Left cardiac atrium (tissue), 4 donors: ENCODE measurements at regions not wholly inside any gene's neighbourhood (a gene's known extent, or its start where the extent isn't known, plus 50 kb on each side); places are given as distances from the start of the nearest gene placed in this dataset.

Experiments
- ATAC-seq, 2 donors: fragments of 200-7000 bp; cut with Tn5 transposase; one replicate each; pipeline ENCODE4 v1.9.1; 2020; ENCODE audit warnings: mild to moderate bottlenecking in 2 of 2, moderate library complexity in 2 of 2
- DNase-seq: peaks from one replicate; pipeline ENCODE4 v3.0.0-alpha.2; 2020
- intact Hi-C, 2 donors: fragments of 100-400 bp; cut with DNase I; formaldehyde crosslinking; loops; one replicate each; pipeline versions ENCODE4 v1.14.1 to v1.15.1; 2022 to 2023
- donor health status: DM: no; HTN: yes; CAD: no.
- donor health status: DM: no; HTN: yes; CAD: no; lungs with severe emphysema.
- donor health status: DM: yes; HTN: yes; CAD: no.
- donor health status: Dilated cardiomyopathy.

DNA sequence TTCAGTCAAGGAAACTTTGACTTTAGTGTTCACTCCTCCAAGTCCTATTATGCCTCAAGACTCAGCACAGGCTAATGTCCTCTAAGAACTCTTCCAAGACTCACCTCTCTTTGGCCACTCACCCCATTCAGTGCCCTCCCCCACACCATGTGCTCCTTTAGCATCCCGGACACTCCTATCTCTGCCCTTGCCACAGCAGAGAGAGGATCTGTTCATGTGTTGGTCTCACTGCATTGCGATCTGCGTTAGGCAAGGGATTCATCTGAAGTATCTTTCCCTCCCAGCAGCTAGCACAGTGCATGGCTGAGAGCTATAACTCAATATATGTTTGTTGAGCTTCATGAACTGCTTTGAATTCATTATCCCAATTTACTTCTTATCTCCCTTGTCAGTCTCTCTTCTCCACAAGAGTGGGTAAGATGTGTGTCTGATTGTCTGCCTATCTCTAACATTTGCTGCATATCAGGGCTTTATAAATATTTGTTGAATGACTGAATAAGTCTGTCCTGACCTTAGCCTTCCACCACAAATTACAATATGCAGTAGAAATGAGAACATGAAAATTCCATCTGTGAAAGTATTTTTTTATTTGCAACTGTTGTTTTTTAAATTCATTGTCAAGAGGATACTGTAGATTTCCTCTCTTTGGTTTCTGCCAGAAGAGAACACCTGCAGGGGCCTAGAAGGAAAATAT lies 179.9 kb upstream of the NCKAP5 start:
- ATAC-seq, result peak in 1 of 2 donors; percentile 16
- intact Hi-C loops, result no loop called here

DNA sequence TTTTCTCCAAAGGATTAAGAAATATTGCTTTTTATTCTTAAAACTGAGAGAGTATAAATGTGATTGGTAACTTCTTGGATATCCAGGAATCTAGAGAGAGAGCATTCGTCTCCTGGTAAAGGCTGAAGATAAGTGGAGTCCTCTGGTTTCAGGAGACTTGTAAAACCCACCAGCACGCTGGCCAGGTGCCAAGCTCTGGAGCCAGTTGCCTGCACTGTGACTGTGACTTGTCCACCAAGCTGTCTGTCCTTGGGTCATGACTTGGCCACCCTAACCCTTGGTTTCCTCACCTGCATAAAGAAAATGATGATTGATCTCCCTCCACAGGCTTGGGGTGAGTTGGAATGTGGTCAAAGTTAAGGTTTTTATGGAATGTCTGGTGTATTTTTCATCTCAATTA lies 185.4 kb upstream of the NCKAP5 start:
- DNase-seq (peak; percentile 42), ATAC-seq (no peak)
- intact Hi-C loops, result loop anchor here in 1 of 2 donors (10.0 kb wide), 1 partner anchor 79 kb away; no protein-coding TSS in a partner anchor

More for the DNA sequence above, 179.9 kb upstream of the NCKAP5 start:
- DNase-seq, result no peak

DNA sequence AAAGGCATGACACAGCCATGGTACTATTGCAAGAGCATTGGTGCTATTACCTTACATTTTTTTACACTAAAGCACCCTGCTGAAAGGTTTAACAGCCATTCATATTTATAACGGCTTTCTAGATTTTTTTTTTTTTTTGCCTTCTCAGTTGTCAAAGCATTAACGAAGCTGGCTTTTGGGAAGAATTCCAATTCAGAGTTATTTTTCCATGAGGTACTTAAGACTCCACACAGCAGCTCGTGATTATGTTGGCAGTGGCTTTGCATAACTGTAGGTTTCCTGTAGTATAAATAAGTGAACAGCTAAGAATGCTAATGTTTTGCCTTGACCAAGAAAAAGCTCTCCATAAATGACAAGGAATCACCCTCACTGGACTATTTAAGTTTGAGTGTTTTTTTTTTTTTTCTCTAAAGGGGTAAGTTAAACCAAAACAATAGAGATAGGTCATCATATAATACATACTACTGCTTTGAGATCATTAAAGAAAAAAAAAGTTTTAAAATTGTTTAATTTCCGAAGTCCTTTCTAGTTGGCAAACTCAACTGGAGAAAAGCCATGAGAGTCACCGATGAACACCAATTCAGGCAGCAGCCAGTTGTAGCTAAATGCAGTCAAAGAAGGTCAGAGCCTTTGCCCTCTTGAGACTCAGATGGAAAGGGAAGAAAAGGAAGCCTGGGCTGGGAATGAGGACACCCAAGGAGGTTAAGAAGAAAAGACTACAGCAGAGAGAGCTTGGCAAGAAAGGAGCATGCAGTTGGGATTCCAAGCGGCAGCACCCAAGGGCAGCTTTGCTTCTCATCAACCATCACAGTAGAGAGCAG lies 187.4 kb upstream of the NCKAP5 start:
- peak; percentile 76 to 79 for ATAC-seq
- intact Hi-C loops, result loop anchor here in 1 of 2 donors (10.0 kb wide), 1 partner anchor 81 kb away; no protein-coding TSS in a partner anchor
- DNase-seq, result no peak

DNA sequence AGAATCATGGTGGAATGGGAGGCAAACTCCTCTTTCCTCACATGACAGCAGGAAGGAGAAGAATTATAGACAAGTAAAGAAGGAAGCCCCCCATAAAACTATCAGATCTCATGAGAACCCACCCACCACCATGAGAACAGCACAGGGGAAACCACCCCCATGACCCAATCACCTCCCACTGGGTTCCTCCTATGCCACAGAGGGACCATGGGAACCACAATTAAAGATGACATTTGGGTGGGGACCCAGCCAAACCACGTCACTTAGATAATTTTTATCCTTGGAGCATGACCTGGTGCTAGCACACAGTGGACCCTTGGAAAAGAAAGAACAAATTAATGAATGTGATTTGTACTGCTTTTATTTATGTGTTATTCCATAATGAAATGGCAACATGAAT lies 188.6 kb upstream of the NCKAP5 start:
- ATAC-seq (no peak), DNase-seq (no peak)
- intact Hi-C loops, result loop anchor here in 1 of 2 donors (10.0 kb wide), 1 partner anchor 82 kb away; no protein-coding TSS in a partner anchor

DNA sequence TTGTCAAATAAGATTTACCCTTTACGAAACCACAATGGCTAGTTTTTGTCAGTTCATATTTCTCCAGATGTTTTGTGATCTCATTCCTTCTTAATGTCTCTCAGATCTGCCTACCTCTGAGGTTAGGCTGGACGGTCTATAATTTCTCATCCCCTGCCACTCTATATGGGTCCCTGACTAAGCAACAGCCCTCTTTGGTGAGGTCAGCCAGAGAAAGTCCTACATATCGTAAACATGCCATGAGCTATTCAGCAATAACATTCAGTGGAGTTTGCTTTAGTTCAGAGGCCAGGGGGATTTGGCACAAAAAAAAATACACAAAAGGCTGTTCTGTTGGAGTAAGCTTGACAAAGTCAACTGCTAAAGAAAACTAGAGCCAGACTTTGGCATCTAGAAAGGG lies 192.1 kb upstream of the NCKAP5 start:
- DNase-seq, result no peak
- intact Hi-C loops, result no loop called here
- ATAC-seq, result no peak

DNA sequence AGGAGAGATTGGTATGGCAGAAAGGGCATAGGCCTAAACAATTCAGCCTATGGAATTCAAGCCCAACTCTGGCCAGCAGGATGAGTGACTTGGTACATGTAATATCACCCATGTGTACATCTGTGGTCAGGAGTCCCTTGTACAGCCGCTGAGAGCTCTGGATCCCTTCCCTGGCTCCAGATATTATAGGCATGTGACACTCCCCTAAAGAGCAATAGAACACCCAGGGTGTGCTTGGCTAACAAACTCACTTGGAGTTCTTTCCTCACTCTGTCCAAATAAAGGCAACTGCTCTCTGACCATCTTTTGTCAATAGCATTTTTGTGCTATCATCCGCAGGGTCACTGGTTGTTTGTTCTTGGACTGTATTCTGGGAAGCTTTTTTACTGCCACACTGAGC lies 197.4 kb upstream of the NCKAP5 start:
- DNase-seq (no peak), ATAC-seq (peak; percentile 76 to 98)
- intact Hi-C loops, result no loop called here

DNA sequence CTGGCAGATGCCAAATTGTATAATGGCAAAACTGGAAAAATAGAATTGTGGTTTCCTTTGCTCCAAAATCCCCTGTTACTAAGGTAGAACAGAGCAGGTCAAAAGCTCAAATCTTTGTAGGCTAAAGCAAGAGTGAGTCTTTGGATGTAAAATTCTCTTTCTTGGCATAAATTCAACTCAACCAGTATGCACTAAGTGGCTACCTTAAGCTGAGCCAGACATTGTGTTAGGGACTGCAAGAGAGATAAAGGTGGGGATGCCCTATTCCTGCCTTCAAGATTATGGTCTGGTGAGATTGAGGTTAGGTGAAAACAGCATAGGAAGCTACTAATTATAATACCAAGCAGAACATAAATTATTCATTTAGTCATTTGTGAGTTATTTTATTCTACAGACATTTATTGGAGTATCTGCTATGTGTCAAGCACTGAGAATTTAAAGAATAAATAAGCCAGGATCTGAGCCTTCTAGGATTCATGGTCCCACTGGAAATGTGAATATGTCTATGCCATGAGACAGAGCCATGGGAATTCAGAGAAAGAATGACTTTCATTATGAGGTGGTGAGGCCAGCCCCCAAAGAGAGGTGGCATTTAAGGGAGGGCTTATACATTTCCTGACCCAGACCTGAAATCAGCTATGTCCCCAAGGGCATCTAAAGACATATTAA lies 198.0 kb upstream of the NCKAP5 start:
- intact Hi-C loops, result no loop called here
- ATAC-seq (peak; percentile 22 to 32), DNase-seq (no peak)

DNA sequence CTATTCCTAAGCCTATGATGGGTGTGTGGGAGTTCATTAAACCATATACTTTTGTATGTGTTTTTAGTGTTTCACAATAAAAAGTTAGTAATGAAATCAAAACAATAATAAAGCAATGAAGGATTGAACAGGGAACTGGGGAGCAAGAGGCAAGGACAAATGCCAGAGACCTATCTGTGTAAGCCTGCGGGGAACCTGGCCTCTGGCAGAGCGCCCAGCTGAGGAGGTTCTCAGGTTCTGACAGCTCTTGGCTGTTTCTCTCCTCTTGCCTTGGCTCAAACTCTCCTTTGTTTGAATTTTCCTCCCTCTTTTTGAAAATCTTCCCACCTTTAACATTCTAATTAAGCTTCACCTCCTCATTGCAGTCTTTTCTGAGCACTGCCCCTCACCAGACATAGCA lies 200.0 kb upstream of the NCKAP5 start:
- intact Hi-C loops, result no loop called here
- DNase-seq (peak; percentile 53), ATAC-seq (peak in 1 of 2 donors; percentile 73)

DNA sequence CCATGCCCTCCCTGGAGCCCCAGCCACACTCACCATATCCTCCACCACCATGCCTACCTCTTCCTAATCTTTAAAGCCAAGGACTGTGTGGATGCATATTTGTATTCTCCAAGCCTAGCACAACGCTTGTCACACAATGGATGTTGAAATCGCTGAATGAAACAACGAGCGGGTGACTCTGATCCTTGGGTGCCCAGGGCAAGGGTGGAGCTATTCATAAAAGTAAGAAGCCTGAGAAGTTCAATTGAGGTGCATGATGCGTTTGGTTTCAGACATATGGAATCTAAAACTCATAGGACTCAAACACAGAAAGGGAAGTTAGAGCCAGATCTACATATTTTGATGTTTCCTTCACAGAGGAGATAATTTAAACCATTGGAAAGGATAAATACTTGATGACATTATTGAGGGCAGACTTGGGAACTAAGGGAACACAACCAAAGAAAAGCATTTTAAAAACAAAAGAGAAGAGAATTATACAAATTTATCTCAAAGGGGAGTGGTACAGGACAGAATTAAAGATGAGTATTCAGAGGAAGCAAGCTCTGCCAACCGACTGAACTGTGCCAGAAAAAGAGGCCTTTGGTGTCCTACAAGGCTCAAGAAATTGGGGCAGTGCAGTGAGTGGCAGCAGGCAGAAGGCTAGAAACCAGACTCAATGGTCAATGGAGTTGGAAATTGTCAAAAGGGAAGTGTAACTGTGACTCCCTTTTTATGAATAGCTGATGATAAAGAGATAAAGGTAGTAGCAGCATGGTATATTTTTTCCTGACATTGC lies 200.6 kb upstream of the NCKAP5 start:
- ATAC-seq, result no peak
- intact Hi-C loops, result no loop called here
- DNase-seq, result no peak

DNA sequence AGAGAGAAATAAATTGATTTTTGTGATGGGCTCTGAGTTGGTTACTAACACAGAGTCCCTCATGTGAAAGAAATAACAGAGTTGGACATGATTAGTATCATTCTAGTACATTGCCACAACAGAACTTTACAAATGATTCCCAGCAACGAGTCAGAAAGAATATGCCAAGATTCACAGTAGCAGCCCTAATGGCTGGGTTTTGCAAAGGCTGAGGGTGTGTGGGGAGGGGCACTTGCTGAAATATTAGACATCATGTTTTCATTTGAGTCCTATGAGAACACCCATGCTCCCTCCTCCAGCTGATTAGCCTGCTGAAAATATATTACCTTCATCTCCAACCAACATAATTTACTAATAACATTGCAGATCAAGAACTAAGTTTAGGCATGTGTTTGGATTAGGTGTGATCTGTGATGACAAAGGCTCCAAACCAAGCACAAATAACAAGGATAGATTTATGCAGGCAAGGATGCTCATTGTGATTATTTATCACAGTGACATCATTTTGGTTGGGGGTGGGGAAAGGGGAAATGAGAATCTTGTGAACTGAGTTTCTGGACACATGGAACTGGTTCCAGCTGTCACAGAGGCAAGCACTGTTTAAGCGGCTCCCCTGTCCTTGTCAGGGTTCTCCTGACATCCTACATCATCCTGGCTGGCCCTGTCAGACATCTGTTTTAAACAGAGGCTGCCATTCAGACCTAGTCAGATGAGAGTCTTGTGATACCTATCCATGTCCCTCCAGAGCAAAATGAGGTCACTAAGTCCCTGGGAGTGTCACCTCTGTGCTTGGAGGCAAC lies 205.8 kb upstream of the NCKAP5 start:
- DNase-seq (no peak), ATAC-seq (peak; percentile 54 to 74)
- intact Hi-C loops, result loop anchor here in 1 of 2 donors (10.0 kb wide), 1 partner anchor 359 kb away; no protein-coding TSS in a partner anchor

DNA sequence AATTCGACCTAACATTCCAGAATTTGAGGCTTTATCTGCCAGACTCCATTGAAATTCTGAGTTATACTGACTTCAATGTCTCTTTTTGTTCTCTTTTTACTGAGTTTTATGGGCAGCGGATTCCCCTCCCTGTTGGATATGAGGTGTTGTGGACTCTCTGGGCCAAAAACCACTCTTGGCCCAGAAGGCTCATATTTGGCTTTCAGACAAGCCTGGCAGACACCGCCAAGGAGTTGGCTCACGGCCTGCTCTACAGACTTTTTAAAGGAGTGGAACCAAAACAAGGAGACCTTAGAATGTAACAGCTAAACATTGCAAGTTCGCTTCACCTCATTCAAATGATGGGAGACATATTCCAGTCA lies 206.4 kb upstream of the NCKAP5 start:
- peak; percentile 48 for DNase-seq

DNA sequence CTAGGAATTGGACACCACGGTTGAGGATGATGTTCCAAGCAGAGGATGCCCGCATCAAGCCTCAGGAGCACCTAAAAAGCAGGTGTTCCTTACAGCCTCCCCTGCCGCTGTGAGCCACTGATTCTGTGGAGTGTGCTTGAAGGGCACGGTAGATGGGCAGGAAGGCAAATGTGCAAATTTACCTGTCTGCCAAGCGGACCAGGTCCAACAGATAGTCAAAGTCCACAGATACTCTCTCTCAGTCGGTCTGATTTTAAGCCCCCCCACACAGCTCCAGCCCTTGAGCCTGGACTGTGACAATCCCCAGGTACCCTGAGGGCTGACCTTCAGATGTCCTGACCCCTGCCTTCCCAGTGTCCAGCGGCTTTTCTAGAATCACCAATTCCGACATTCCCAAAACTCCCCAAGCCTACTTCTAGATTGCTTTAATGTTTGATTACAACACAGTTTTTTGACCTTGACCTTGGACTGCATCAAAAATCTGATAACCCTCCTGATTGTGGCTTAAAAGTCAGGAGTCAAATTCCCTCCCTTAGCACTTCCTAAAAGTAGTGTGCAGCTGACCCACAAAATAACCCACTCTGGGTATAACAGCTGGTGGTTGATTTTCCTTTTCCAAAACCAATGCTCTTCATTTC lies 208.8 kb upstream of the NCKAP5 start:
- DNase-seq, result no peak
- no peak for ATAC-seq
- intact Hi-C loops, result loop anchor here in 1 of 2 donors (5.0 to 10.0 kb wide), 2 partner anchors 210 to 362 kb away; partner anchors contain the start of gene NCKAP5

More for the DNA sequence above, 206.4 kb upstream of the NCKAP5 start:
- intact Hi-C loops, result loop anchor here in 1 of 2 donors (5.0 to 10.0 kb wide), 2 partner anchors 207 to 360 kb away; partner anchors contain the start of gene NCKAP5
- peak; percentile 76 to 85 for ATAC-seq

DNA sequence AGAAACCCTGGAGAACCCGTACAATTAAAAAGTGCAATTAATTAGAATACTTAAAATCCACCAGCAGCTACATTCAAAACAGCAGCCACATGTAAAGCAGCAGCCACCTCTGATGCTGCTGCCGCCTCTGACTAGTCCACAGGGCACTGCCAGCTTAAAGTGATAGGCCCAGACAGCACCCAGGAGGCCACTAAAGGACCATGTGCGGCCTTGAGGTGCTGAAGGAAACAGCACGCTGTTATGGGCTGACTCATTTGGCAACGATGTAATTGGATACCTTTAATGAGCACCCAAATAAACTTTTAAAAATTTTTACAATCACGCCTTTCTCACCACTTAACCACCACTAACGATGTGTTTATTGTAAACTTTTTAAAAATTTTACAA lies 209.3 kb upstream of the NCKAP5 start:
- DNase-seq (no peak), ATAC-seq (peak in 1 of 2 donors; percentile 50)
- intact Hi-C loops, result loop anchor here in 1 of 2 donors (5.0 to 10.0 kb wide), 2 partner anchors 210 to 363 kb away; partner anchors contain the start of gene NCKAP5

DNA sequence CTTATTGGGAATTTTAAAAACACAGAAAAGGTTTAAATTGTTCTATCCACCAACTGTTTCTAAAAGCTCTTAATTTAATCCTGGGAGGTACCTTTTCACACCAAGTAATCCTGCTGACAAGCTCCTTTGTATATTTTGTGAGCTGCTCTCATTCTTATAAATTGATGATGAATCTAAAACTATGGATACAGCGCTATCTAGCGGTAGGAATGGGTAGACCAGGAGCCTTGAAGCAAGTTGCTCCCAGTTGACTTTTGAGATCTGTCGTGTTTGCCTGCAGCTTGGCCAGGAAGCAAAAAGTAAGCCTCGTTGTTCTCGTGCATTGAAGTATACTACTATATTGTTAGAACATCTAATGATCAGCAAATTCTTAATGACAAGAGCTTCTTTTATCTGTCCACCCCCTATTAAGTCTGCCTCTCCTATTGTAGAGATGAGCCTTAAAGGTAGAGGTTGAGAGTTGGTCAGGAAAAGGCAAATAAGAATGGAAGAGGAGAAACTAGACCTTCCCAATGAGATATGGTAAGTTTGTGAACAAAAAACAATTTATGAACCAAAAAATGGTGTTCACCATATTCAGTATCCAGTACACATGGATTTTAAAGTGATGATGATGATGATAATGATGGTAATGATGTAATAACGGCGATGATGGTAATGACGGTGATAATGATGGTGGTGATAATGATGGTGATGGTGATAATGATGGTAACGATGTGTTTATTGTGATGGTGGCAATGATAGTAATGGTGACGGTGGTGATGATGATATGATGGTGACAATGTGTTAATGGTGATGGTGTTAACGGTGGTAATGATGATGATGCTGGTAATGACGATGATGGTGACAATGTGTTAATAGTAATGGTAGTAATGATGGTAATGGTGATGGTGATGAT lies 212.1 kb upstream of the NCKAP5 start:
- ATAC-seq, result peak; percentile 59 to 78
- no peak for DNase-seq
- intact Hi-C loops, result no loop called here

DNA sequence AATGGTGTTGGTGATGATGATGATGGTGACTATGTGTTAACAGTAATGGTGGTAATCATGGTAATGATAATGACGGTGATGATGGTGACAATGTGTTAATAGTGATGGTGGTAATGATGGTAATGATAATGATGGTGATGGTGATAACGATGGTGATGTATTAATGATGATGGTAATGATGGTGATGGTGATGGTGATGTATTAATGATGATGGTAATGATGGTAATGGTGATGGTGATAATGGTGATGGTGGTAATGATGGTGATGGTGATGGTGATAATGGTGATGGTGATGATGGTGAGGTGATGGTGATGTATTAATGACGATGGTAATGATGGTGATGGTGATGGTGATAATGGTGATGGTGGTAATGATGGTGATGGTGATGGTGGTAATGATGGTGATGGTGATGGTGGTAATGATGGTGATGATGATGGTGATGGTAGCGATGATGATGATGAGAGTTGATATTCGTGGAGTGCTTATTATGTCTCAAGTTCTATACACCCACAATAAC lies 212.8 kb upstream of the NCKAP5 start:
- DNase-seq, result no peak
- intact Hi-C loops, result no loop called here
- no peak for ATAC-seq

DNA sequence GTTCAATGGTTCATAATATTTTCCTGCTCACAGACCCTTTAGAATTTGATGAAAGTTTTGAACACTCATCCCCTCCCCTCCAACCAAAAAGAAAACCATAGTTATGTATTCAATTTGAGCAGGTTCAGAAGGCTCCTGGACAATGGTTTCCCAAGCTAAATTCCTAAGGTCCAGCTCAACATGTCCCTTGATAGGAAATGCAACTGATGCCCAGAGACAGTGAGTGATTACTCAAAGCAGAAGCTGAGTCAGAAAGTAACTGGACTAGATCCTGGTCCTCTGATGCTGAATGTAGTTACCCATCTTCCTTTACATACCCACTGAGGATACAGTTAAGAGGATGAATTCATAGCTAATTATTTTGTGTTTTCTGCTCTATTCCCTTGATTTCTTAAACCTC lies 218.9 kb upstream of the NCKAP5 start:
- ATAC-seq (no peak), DNase-seq (no peak)
- intact Hi-C loops, result no loop called here
